HG03025 (cell line): ENCODE measurements at regions not wholly inside any gene's neighbourhood (a gene's known extent, or its start where the extent isn't known, plus 50 kb on each side); places are given as distances from the start of the nearest gene placed in this dataset.

Source experiments
- ATAC-seq: cut with Tn5 transposase; IDR thresholded peaks from one replicate; pipeline ENCODE4 v1.9.1; 2021; ENCODE audit warnings: mild to moderate bottlenecking, moderate library complexity; ENCODE audit not compliant: unreplicated experiment, low FRiP score

GRCh38 chr4:128606173-128606572, 203.3 kb upstream of the JADE1 start:
- ATAC-seq = no peak

- no peak for ATAC-seq
Observed at GRCh38 chr4:128604840-128605239, 204.7 kb upstream of the JADE1 start.

- ATAC-seq = no peak
Observed at GRCh38 chr4:128604204-128604603, 205.3 kb upstream of the JADE1 start.

- ATAC-seq = no peak
Observed at GRCh38 chr4:128603081-128603480, 206.4 kb upstream of the JADE1 start.

- ATAC-seq = no peak
Observed at GRCh38 chr4:128601991-128602695, 207.4 kb upstream of the JADE1 start.

GRCh38 chr4:128600996-128601871, 208.3 kb upstream of the JADE1 start:
- ATAC-seq = no peak

GRCh38 chr4:128600410-128600809, 209.1 kb upstream of the JADE1 start:
- no peak for ATAC-seq

GRCh38 chr4:128597500-128597899, 212.0 kb upstream of the JADE1 start:
- ATAC-seq = no peak

GRCh38 chr4:128596853-128597252, 212.6 kb upstream of the JADE1 start:
- no peak for ATAC-seq

GRCh38 chr4:128596115-128596514, 213.4 kb upstream of the JADE1 start:
- no peak for ATAC-seq

GRCh38 chr4:128591482-128591881, 218.0 kb upstream of the JADE1 start:
- no peak for ATAC-seq

- no peak for ATAC-seq
Observed at GRCh38 chr4:128590773-128591172, 218.7 kb upstream of the JADE1 start.

- ATAC-seq = no peak
Observed at GRCh38 chr4:128590034-128590740, 219.3 kb upstream of the JADE1 start.

- no peak for ATAC-seq
Observed at GRCh38 chr4:128589384-128589965, 220.0 kb upstream of the JADE1 start.

GRCh38 chr4:128587382-128587781, 222.1 kb upstream of the JADE1 start:
- no peak for ATAC-seq

- no peak for ATAC-seq
Observed at GRCh38 chr4:128583753-128584712, 225.5 kb upstream of the JADE1 start.

GRCh38 chr4:128582427-128582870, 227.1 kb upstream of the JADE1 start:
- no peak for ATAC-seq

- ATAC-seq = no peak
Observed at GRCh38 chr4:128579154-128579853, 230.2 kb upstream of the JADE1 start.

- ATAC-seq = peak; percentile 87
Observed at GRCh38 chr4:128574706-128575105, 234.8 kb upstream of the JADE1 start.
